HG03175 (cell line): ENCODE measurements at regions not wholly inside any gene's neighbourhood (a gene's known extent, or its start where the extent isn't known, plus 50 kb on each side); places are given as distances from the start of the nearest gene placed in this dataset.

Experiments
- ATAC-seq: cut with Tn5 transposase; IDR thresholded peaks from one replicate; pipeline ENCODE4 v1.9.1; 2021; ENCODE audit warnings: mild to moderate bottlenecking, moderate library complexity; ENCODE audit not compliant: unreplicated experiment

- no peak for ATAC-seq
Observed at GRCh38 chr7:34457329-34457728, 200.7 kb upstream of the NPSR1 start.

GRCh38 chr7:34463830-34464229, 194.2 kb upstream of the NPSR1 start:
- ATAC-seq, result no peak

GRCh38 chr7:34471844-34472243, 186.2 kb upstream of the NPSR1 start:
- ATAC-seq, result no peak

GRCh38 chr7:34486371-34486770, 171.6 kb upstream of the NPSR1 start:
- ATAC-seq, result no peak

GRCh38 chr7:34487391-34488115, 170.5 kb upstream of the NPSR1 start:
- ATAC-seq, result no peak

- no peak for ATAC-seq
Observed at GRCh38 chr7:34488766-34489165, 169.3 kb upstream of the NPSR1 start.

GRCh38 chr7:34491899-34492298, 166.1 kb upstream of the NPSR1 start:
- no peak for ATAC-seq

- ATAC-seq, result no peak
Observed at GRCh38 chr7:34493752-34494151, 164.3 kb upstream of the NPSR1 start.

GRCh38 chr7:34497153-34497777, 160.8 kb upstream of the NPSR1 start:
- ATAC-seq, result no peak

- ATAC-seq, result no peak
Observed at GRCh38 chr7:34501156-34501555, 156.9 kb upstream of the NPSR1 start.

- ATAC-seq, result no peak
Observed at GRCh38 chr7:34507191-34507590, 150.8 kb upstream of the NPSR1 start.

GRCh38 chr7:34523226-34523918, 134.6 kb upstream of the NPSR1 start:
- no peak for ATAC-seq

GRCh38 chr7:34530259-34530658, 127.8 kb upstream of the NPSR1 start:
- no peak for ATAC-seq

GRCh38 chr7:34539003-34539402, 119.0 kb upstream of the NPSR1 start:
- ATAC-seq, result no peak

GRCh38 chr7:34544621-34545020, 113.4 kb upstream of the NPSR1 start:
- ATAC-seq, result no peak

GRCh38 chr7:34550996-34551395, 107.0 kb upstream of the NPSR1 start:
- no peak for ATAC-seq

GRCh38 chr7:34552502-34552901, 105.5 kb upstream of the NPSR1 start:
- ATAC-seq, result no peak

- no peak for ATAC-seq
Observed at GRCh38 chr7:34558022-34558421, 100.0 kb upstream of the NPSR1 start.

- no peak for ATAC-seq
Observed at GRCh38 chr7:34564091-34564490, 93.9 kb upstream of the NPSR1 start.

- no peak for ATAC-seq
Observed at GRCh38 chr7:34567906-34568305, 90.1 kb upstream of the NPSR1 start.

- no peak for ATAC-seq
Observed at GRCh38 chr7:34569975-34570699, 87.9 kb upstream of the NPSR1 start.
